ENCODE measurements at regions not wholly inside any gene's neighbourhood (a gene's known extent, or its start where the extent isn't known, plus 50 kb on each side); places are given as distances from the start of the nearest gene placed in this dataset.

- TF ChIP-seq, protein P1, sequence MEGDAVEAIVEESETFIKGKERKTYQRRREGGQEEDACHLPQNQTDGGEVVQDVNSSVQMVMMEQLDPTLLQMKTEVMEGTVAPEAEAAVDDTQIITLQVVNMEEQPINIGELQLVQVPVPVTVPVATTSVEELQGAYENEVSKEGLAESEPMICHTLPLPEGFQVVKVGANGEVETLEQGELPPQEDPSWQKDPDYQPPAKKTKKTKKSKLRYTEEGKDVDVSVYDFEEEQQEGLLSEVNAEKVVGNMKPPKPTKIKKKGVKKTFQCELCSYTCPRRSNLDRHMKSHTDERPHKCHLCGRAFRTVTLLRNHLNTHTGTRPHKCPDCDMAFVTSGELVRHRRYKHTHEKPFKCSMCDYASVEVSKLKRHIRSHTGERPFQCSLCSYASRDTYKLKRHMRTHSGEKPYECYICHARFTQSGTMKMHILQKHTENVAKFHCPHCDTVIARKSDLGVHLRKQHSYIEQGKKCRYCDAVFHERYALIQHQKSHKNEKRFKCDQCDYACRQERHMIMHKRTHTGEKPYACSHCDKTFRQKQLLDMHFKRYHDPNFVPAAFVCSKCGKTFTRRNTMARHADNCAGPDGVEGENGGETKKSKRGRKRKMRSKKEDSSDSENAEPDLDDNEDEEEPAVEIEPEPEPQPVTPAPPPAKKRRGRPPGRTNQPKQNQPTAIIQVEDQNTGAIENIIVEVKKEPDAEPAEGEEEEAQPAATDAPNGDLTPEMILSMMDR (IDR thresholded peaks at IDR 0.05) = no peak
- TF ChIP-seq ZFX (IDR thresholded peaks at IDR 0.05; ENCODE audit: borderline replicate concordance) = no peak
These were observed 251.6 kb upstream of the NCKAP5 start for GRCh38 chr2:133819906-133820305.

Measured in 22Rv1 (cell line).